ENCODE measurements at regions not wholly inside any gene's neighbourhood (a gene's known extent, or its start where the extent isn't known, plus 50 kb on each side); places are given as distances from the start of the nearest gene placed in this dataset.
"Not testable (repeated sequence)": the region's sequence is repeated elsewhere in the genome, so short reads cannot be mapped to it uniquely, and the experiment has no call there.

GRCh38 chr21:38905328-38905727 lies 99.6 kb downstream of the ETS2 start:
- Histone ChIP-seq H3K4me1 (ENCODE audit: control insufficient read depth, insufficient read depth, low read length) (peaks cover 11% of the 10 kb centered on the region), H3K9me3 (ENCODE audit: control insufficient read depth, low read depth, low read length) (no peaks in the 10 kb centered on the region), H3K36me3 (ENCODE audit: control insufficient read depth, insufficient read depth, low read length) (no peaks in the 10 kb centered on the region), H3K27me3 (ENCODE audit: control insufficient read depth, insufficient read depth, low read length) (no peaks in the 10 kb centered on the region), H3K27ac (ENCODE audit: low read length) (no peak overlapping the region), H3K4me3 (ENCODE audit: low read length) (no peak overlapping the region)
- WGBS (ENCODE audit: insufficient coverage, low lambda C conversion rate), result no CpG with 5 or more reads among the region's 4 CpGs
- DNase-seq, result no peak

DNA sequence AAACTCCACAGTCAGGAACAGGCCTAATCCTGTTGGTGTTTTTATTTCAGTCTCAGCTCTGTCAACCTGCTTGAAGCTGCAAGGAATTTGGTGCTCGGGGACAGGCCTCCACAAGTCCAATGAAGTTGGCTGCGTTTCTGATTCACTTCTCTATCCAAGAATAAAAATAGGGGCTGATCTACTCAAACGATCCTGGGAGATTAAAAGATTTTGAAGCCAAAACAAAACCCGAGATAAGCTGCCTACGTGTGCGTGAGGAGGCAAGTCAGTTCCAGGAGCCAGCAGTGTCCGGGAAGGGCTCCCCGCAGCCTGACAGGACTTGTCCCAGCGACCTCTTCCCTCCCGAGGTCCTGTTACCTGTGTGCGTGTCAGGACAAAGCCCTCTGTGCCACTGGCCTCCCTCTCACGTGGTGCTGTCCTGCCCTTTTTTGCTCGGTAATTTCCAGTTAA lies 98.0 kb downstream of the ETS2 start:
- WGBS (ENCODE audit: insufficient coverage, low lambda C conversion rate), result no CpG with 5 or more reads among the region's 13 CpGs
- H3K4me3 ChIP-seq (ENCODE audit: low read length), result no peak overlapping the region
- DNase-seq, result peak in 1 of 2 donors; percentile 58
- H3K4me1 ChIP-seq (ENCODE audit: control insufficient read depth, insufficient read depth, low read length), result peaks cover 11% of the 10 kb centered on the region
- H3K36me3 ChIP-seq (ENCODE audit: control insufficient read depth, insufficient read depth, low read length), result no peaks in the 10 kb centered on the region
- no peaks in the 10 kb centered on the region for H3K9me3 ChIP-seq (ENCODE audit: control insufficient read depth, low read depth, low read length)
- no peak overlapping the region for H3K27ac ChIP-seq (ENCODE audit: low read length)
- H3K27me3 ChIP-seq (ENCODE audit: control insufficient read depth, insufficient read depth, low read length), result no peaks in the 10 kb centered on the region

DNA sequence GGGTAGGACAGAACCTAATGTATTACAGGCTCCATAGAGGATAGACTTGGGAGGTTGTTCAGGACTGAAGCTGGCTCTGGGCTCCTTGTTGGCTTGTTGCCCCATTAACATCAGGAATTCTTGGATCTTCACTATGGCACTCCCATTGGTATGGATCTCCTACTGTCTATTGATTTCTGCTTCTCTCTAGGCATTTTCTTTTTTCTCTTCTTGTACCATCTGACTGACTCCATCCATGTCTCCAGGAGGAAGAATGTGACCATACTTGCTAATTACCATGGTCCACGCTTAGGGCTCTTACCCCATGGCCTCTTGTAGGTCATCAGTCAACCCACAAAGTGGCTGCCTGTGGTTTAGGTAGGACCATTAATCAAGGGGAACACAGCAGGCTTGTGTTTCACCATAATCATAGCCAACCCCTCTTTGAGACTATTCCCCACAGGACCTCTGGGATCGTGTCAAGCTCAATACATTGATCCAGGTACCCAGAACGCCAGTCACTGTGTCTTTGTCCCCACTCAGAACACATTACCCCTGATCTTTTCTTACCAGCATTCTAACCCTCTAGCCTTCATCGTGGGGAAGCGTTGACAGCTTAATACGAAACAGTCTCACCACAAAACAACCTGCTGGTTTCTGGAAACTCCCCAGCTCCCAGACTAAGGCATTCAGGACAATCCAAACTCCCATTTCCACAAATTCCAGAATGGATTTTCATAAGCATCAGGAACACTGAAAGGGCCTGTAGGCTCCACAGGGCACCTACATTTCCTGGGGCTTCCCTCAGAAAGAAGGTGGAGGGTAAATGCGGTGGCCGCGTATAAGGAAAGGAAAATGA lies 97.1 kb downstream of the ETS2 start:
- H3K36me3 ChIP-seq (ENCODE audit: control insufficient read depth, insufficient read depth, low read length), result no peaks in the 10 kb centered on the region
- peaks cover 11% of the 10 kb centered on the region for H3K4me1 ChIP-seq (ENCODE audit: control insufficient read depth, insufficient read depth, low read length)
- WGBS (ENCODE audit: insufficient coverage, low lambda C conversion rate), result no CpG with 5 or more reads among the region's 9 CpGs
- no peak overlapping the region for H3K27ac ChIP-seq (ENCODE audit: low read length)
- no peak overlapping the region for H3K4me3 ChIP-seq (ENCODE audit: low read length)
- no peak for DNase-seq
- no peaks in the 10 kb centered on the region for H3K9me3 ChIP-seq (ENCODE audit: control insufficient read depth, low read depth, low read length)
- H3K27me3 ChIP-seq (ENCODE audit: control insufficient read depth, insufficient read depth, low read length), result no peaks in the 10 kb centered on the region

GRCh38 chr21:38900499-38900898 lies 94.8 kb downstream of the ETS2 start:
- Histone ChIP-seq H3K4me3 (ENCODE audit: low read length) (no peak overlapping the region), H3K27ac (ENCODE audit: low read length) (no peak overlapping the region), H3K36me3 (ENCODE audit: control insufficient read depth, insufficient read depth, low read length) (no peaks in the 10 kb centered on the region), H3K4me1 (ENCODE audit: control insufficient read depth, insufficient read depth, low read length) (no peaks in the 10 kb centered on the region), H3K27me3 (ENCODE audit: control insufficient read depth, insufficient read depth, low read length) (no peaks in the 10 kb centered on the region), H3K9me3 (ENCODE audit: control insufficient read depth, low read depth, low read length) (no peaks in the 10 kb centered on the region)
- 20% methylated on average over 1 of the region's 2 CpGs for WGBS (ENCODE audit: insufficient coverage, low lambda C conversion rate)
- DNase-seq, result no peak

GRCh38 chr21:38899985-38900384 lies 94.3 kb downstream of the ETS2 start:
- H3K4me1 ChIP-seq (ENCODE audit: control insufficient read depth, insufficient read depth, low read length); DNase-seq; H3K27ac ChIP-seq (ENCODE audit: low read length); H3K9me3 ChIP-seq (ENCODE audit: control insufficient read depth, low read depth, low read length); H3K27me3 ChIP-seq (ENCODE audit: control insufficient read depth, insufficient read depth, low read length); H3K4me3 ChIP-seq (ENCODE audit: low read length); H3K36me3 ChIP-seq (ENCODE audit: control insufficient read depth, insufficient read depth, low read length): not testable (repeated sequence)
- WGBS (ENCODE audit: insufficient coverage, low lambda C conversion rate), result no CpG with 5 or more reads among the region's 6 CpGs

DNA sequence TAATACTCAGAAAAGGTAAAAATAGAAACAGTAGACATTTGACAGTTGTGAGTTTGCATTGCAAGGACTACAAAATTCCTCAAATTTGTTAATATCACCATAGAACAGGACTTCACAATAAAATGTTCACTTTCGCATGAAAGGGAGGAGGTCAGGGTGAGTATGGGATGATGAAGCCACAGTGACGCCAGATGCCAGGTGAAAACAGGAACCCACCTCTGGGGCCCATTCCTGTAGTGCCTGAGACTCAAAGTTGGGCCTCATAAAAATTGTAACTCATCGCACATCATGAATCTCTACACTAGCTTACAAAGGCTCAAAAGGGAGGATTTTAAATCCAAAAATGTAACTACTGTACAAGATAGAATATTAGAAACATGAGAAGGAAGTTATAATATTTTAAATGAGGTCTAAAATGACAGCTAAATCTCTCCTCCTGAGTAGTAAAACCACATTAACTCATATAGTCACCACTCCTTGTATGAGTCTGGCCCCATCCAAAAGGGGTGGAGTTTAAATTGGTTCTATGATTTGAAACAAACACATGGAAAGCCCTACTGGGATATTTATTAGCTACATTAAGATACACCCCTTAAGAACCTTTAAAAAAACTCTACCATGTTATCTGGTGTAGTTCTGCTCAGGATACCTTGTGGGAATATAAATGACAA lies 93.7 kb downstream of the ETS2 start:
- WGBS (ENCODE audit: insufficient coverage, low lambda C conversion rate), result 100% methylated on average over 1 of the region's 3 CpGs
- Histone ChIP-seq H3K4me3 (ENCODE audit: low read length) (no peak overlapping the region), H3K27me3 (ENCODE audit: control insufficient read depth, insufficient read depth, low read length) (no peaks in the 10 kb centered on the region), H3K27ac (ENCODE audit: low read length) (no peak overlapping the region), H3K4me1 (ENCODE audit: control insufficient read depth, insufficient read depth, low read length) (no peaks in the 10 kb centered on the region), H3K9me3 (ENCODE audit: control insufficient read depth, low read depth, low read length) (no peaks in the 10 kb centered on the region), H3K36me3 (ENCODE audit: control insufficient read depth, insufficient read depth, low read length) (no peaks in the 10 kb centered on the region)
- DNase-seq, result no peak

DNA sequence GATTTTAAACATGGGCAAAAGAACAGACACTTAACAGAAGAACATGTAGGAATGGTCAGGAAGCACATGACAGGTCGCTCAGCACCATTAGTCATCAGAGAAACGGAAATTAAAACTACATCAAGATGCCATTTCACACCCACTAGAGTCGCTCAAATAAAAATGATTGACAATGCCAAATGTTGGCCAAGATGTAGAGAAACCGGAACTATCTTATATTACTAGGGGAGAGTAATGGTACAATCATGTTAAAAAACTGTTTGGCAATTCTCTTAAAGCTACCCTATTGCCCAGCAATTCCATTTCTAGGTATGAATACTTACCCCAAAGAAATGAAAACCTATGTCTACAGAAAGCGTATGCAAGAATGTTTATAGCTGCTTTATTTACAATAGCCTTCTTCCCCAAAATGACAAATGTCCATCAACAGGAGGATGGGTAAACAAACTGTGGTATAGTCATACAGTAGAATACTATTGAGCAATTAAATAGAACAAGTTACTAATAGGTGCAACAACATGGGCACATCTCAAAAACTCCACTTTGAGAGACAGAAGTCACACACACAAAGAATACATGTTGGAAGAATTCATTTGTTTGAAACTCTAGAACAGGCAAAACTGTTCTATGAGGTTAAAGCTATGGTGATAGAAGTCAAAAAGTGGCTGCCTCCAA lies 92.8 kb downstream of the ETS2 start:
- Histone ChIP-seq H3K4me1 (ENCODE audit: control insufficient read depth, insufficient read depth, low read length) (no peaks in the 10 kb centered on the region), H3K27me3 (ENCODE audit: control insufficient read depth, insufficient read depth, low read length) (no peaks in the 10 kb centered on the region), H3K9me3 (ENCODE audit: control insufficient read depth, low read depth, low read length) (no peaks in the 10 kb centered on the region), H3K27ac (ENCODE audit: low read length) (no peak overlapping the region), H3K36me3 (ENCODE audit: control insufficient read depth, insufficient read depth, low read length) (no peaks in the 10 kb centered on the region), H3K4me3 (ENCODE audit: low read length) (no peak overlapping the region)
- DNase-seq, result no peak
- 100% methylated on average over 2 of the region's 5 CpGs for WGBS (ENCODE audit: insufficient coverage, low lambda C conversion rate)

GRCh38 chr21:38897532-38898421 lies 92.0 kb downstream of the ETS2 start:
- Histone ChIP-seq H3K36me3 (ENCODE audit: control insufficient read depth, insufficient read depth, low read length) (no peaks in the 10 kb centered on the region), H3K27me3 (ENCODE audit: control insufficient read depth, insufficient read depth, low read length) (no peaks in the 10 kb centered on the region), H3K4me1 (ENCODE audit: control insufficient read depth, insufficient read depth, low read length) (no peaks in the 10 kb centered on the region), H3K4me3 (ENCODE audit: low read length) (no peak overlapping the region), H3K9me3 (ENCODE audit: control insufficient read depth, low read depth, low read length) (no peaks in the 10 kb centered on the region), H3K27ac (ENCODE audit: low read length) (no peak overlapping the region)
- DNase-seq, result peak in 1 of 2 donors; percentile 46
- 79% methylated on average over 4 of the region's 6 CpGs for WGBS (ENCODE audit: insufficient coverage, low lambda C conversion rate)

DNA sequence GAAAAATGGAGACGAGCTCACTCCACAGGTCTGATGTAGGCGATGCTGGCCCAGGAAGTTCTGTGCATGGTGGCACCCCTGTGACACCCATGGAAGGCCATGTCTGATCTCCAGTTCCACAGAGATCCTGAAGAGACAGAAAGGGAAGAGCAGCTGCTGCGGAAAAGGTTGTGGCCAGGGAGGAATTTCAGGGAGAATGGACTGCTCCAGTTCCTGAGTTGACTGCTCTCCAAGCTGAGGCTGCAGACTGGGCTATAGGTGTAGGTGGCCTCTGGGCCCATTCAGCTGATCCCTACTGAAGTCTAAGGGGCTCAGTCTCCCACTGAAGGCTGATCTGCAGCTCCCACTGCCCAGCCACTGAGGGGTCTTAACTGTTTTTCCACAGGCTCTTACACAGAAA lies 89.2 kb downstream of the ETS2 start:
- no peaks in the 10 kb centered on the region for H3K36me3 ChIP-seq (ENCODE audit: control insufficient read depth, insufficient read depth, low read length)
- H3K27ac ChIP-seq (ENCODE audit: low read length), result no peak overlapping the region
- no peak for DNase-seq
- no peaks in the 10 kb centered on the region for H3K9me3 ChIP-seq (ENCODE audit: control insufficient read depth, low read depth, low read length)
- WGBS (ENCODE audit: insufficient coverage, low lambda C conversion rate), result 100% methylated on average over 1 of the region's 3 CpGs
- H3K4me3 ChIP-seq (ENCODE audit: low read length), result no peak overlapping the region
- no peaks in the 10 kb centered on the region for H3K4me1 ChIP-seq (ENCODE audit: control insufficient read depth, insufficient read depth, low read length)
- no peaks in the 10 kb centered on the region for H3K27me3 ChIP-seq (ENCODE audit: control insufficient read depth, insufficient read depth, low read length)

All from large intestine (tissue), 3 donors.